C1 segment of cervical spinal cord (tissue), 14 donors: ENCODE measurements at regions not wholly inside any gene's neighbourhood (a gene's known extent, or its start where the extent isn't known, plus 50 kb on each side); places are given as distances from the start of the nearest gene placed in this dataset.

ENCODE experiments used
- DNase-seq, 14 donors: peaks; one replicate each; lab custom pipeline; 2025; lab: John Stamatoyannopoulos, UW

- DNase-seq: no peak
Measured at GRCh38 chr7:31175672-31176071, 123.6 kb downstream of the ADCYAP1R1 start.

- no peak for DNase-seq
Measured at GRCh38 chr7:31171984-31172383, 119.9 kb downstream of the ADCYAP1R1 start.

GRCh38 chr7:31171216-31171785 is 119.2 kb downstream of the ADCYAP1R1 start:
- DNase-seq: no peak
